GM23248 (cell line): ENCODE measurements at regions not wholly inside any gene's neighbourhood (a gene's known extent, or its start where the extent isn't known, plus 50 kb on each side); places are given as distances from the start of the nearest gene placed in this dataset.

Source experiments
- EZH2 ChIP-seq: fragments of 200-600 bp; sonication (generic); IDR thresholded peaks from 2 replicates; pipeline ENCODE4 v1.6.1; 2018; ENCODE audit warnings: antibody characterized with exemption, mild to moderate bottlenecking; ENCODE audit not compliant: insufficient read depth, poor library complexity, severe bottlenecking
- EZH2phosphoT487 ChIP-seq: fragments of 200-600 bp; sonication (generic); IDR thresholded peaks from 2 replicates; pipeline ENCODE4 v1.6.1; 2018; ENCODE audit warnings: antibody characterized with exemption, moderate library complexity, mild to moderate bottlenecking, low read depth; ENCODE audit not compliant: insufficient read depth

- TF ChIP-seq EZH2, result no peak
- no peak for TF ChIP-seq EZH2phosphoT487
These were observed 89.5 kb upstream of the PIK3CG start for GRCh38 chr7:106775552-106775936.
